ENCODE measurements at regions not wholly inside any gene's neighbourhood (a gene's known extent, or its start where the extent isn't known, plus 50 kb on each side); places are given as distances from the start of the nearest gene placed in this dataset.

GRCh38 chr15:30030345-30030744, 52.4 kb upstream of the GOLGA8J start:
- intact Hi-C loops (cut with DNase I), result no loop called here
- DNase-seq, result no peak
- H3K4me3 ChIP-seq, result no peak overlapping the region
- H3K4me1 ChIP-seq, result no peaks in the 10 kb centered on the region
- 88 to 89% methylated on average over 8 of the region's 8 CpGs for WGBS, 2 donors
- TF ChIP-seq EP300 (IDR thresholded peaks at IDR 0.05) (no peak), POLR2AphosphoS5 (IDR thresholded peaks at IDR 0.05) (no peak)
- H3K27me3 ChIP-seq, result no peaks in the 10 kb centered on the region
- H3K27ac ChIP-seq, result no peak overlapping the region
- peaks cover 0 to 5% (median 0%) of the 10 kb centered on the region in 4 donors for H3K9me3 ChIP-seq
- H3K36me3 ChIP-seq, result no peaks in the 10 kb centered on the region

- Histone ChIP-seq H3K4me3 (no peak overlapping the region), H3K4me1 (no peaks in the 10 kb centered on the region), H3K27ac (no peak overlapping the region), H3K36me3 (no peaks in the 10 kb centered on the region), H3K27me3 (no peaks in the 10 kb centered on the region), H3K9me3 (no peaks in the 10 kb centered on the region)
- DNase-seq, result no peak
- WGBS, 2 donors, result 46 to 60% methylated on average over 6 of the region's 6 CpGs
- intact Hi-C loops (cut with DNase I), result no loop called here
- no peak for TF ChIP-seq POLR2AphosphoS5 (IDR thresholded peaks at IDR 0.05)
- no peak for TF ChIP-seq EP300 (IDR thresholded peaks at IDR 0.05)
- no peak for TF ChIP-seq POLR2A (IDR thresholded peaks at IDR 0.05)
- TF ChIP-seq, protein P1, sequence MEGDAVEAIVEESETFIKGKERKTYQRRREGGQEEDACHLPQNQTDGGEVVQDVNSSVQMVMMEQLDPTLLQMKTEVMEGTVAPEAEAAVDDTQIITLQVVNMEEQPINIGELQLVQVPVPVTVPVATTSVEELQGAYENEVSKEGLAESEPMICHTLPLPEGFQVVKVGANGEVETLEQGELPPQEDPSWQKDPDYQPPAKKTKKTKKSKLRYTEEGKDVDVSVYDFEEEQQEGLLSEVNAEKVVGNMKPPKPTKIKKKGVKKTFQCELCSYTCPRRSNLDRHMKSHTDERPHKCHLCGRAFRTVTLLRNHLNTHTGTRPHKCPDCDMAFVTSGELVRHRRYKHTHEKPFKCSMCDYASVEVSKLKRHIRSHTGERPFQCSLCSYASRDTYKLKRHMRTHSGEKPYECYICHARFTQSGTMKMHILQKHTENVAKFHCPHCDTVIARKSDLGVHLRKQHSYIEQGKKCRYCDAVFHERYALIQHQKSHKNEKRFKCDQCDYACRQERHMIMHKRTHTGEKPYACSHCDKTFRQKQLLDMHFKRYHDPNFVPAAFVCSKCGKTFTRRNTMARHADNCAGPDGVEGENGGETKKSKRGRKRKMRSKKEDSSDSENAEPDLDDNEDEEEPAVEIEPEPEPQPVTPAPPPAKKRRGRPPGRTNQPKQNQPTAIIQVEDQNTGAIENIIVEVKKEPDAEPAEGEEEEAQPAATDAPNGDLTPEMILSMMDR (IDR thresholded peaks at IDR 0.05), result no peak
Measured at GRCh38 chr15:30023798-30024295, 58.9 kb upstream of the GOLGA8J start.

GRCh38 chr15:30010746-30011145, 72.0 kb upstream of the GOLGA8J start:
- TF ChIP-seq, protein P1 (IDR thresholded peaks at IDR 0.05), result no peak
- TF ChIP-seq EP300 (IDR thresholded peaks at IDR 0.05) (no peak), POLR2AphosphoS5 (IDR thresholded peaks at IDR 0.05) (no peak), POLR2A (IDR thresholded peaks at IDR 0.05) (no peak)
- no peak for DNase-seq
- intact Hi-C loops (cut with DNase I), result no loop called here
- H3K36me3 ChIP-seq, result no peaks in the 10 kb centered on the region
- no peak overlapping the region for H3K4me3 ChIP-seq
- H3K4me1 ChIP-seq, result no peaks in the 10 kb centered on the region
- H3K27ac ChIP-seq, result no peak overlapping the region
- WGBS, 2 donors, result 86 to 87% methylated on average over 2 of the region's 2 CpGs
- no peaks in the 10 kb centered on the region for H3K27me3 ChIP-seq
- H3K9me3 ChIP-seq, result no peaks in the 10 kb centered on the region

- WGBS, 2 donors, result 88 to 90% methylated on average over 1 of the region's 1 CpG
- no peak for DNase-seq
- TF ChIP-seq, protein P1 (IDR thresholded peaks at IDR 0.05), result no peak
- TF ChIP-seq POLR2AphosphoS5 (IDR thresholded peaks at IDR 0.05), result no peak
- no peak for TF ChIP-seq EP300 (IDR thresholded peaks at IDR 0.05)
- Histone ChIP-seq H3K36me3 (no peaks in the 10 kb centered on the region), H3K4me3 (no peak overlapping the region), H3K9me3 (no peaks in the 10 kb centered on the region), H3K4me1 (no peaks in the 10 kb centered on the region), H3K27me3 (no peaks in the 10 kb centered on the region), H3K27ac (no peak overlapping the region)
- intact Hi-C loops (cut with DNase I), result no loop called here
Measured at GRCh38 chr15:30008156-30008555, 74.6 kb upstream of the GOLGA8J start.

DNA sequence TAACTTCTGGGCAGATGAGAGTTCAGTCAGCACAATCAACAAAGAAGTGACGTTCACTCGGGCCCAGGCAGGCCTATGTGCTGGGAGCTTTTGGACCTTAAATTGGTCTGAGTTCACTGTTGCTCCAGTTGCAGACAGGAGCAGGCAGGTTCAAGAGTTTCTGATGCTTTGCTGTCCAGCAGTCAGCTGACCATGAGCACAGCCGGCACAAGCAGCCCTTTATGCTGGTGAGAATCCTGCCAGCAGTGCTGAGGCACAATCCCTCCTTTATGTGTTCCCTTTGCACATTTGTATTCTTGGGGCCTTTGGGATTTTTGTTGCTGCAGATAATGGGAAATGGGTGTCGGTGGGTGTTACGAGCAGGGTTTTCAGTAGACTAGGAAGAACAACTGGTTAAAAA, 81.2 kb upstream of the GOLGA8J start:
- DNase-seq, result no peak
- Histone ChIP-seq H3K4me3 (no peak overlapping the region), H3K27ac (peak overlapping the region in 1 of 4 donors; percentile 22), H3K27me3 (no peaks in the 10 kb centered on the region), H3K4me1 (no peaks in the 10 kb centered on the region), H3K36me3 (no peaks in the 10 kb centered on the region), H3K9me3 (no peaks in the 10 kb centered on the region)
- TF ChIP-seq, protein P1 (IDR thresholded peaks at IDR 0.05), result no peak
- no peak for TF ChIP-seq POLR2A (IDR thresholded peaks at IDR 0.05)
- no peak for TF ChIP-seq EP300 (IDR thresholded peaks at IDR 0.05)
- no peak for TF ChIP-seq POLR2AphosphoS5 (IDR thresholded peaks at IDR 0.05)
- 87% methylated on average over 5 of the region's 5 CpGs for WGBS, 2 donors
- intact Hi-C loops (cut with DNase I), result no loop called here

Measured in sigmoid colon (tissue), 6 donors.